HL-60 (cell line): ENCODE measurements at regions not wholly inside any gene's neighbourhood (a gene's known extent, or its start where the extent isn't known, plus 50 kb on each side); places are given as distances from the start of the nearest gene placed in this dataset.

Source experiments
- DNase-seq, 2 experiments: peaks; one replicate each; pipeline ENCODE4 v3.0.0-alpha.2; 2010 to 2020; ENCODE audit warnings: low read depth in 1 of 2, low spot score in 1 of 2
- H3K27ac ChIP-seq: fragments of 250-450 bp; sonication (Bioruptor Pico); replicated peaks from 2 replicates; pipeline ENCODE4 v1.5.1; 2020; ENCODE audit warnings: mild to moderate bottlenecking, moderate library complexity
- H3K27me3 ChIP-seq: fragments of 250-450 bp; sonication (Bioruptor Pico); 2 replicates; pipeline ENCODE4 v1.5.1; 2021; ENCODE audit warnings: mild to moderate bottlenecking, moderate library complexity; ENCODE audit not compliant: insufficient read depth, poor library complexity, severe bottlenecking
- H3K4me3 ChIP-seq: replicated peaks from 2 replicates; pipeline ENCODE4 v1.5.1; 2011; ENCODE audit warnings: mild to moderate bottlenecking, control low read depth, low read length; ENCODE audit not compliant: insufficient read depth
- GABPA ChIP-seq: IDR thresholded peaks from 2 replicates; pipeline ENCODE4 v1.6.1; 2012; ENCODE audit warnings: low read depth
- POLR2AphosphoS5 ChIP-seq: IDR thresholded peaks from 2 replicates; pipeline ENCODE4 v1.6.1; 2012; ENCODE audit warnings: low read depth
- SPI1 ChIP-seq: IDR thresholded peaks from 2 replicates; pipeline ENCODE4 v1.6.1; 2012; ENCODE audit warnings: low read depth, mild to moderate bottlenecking, borderline replicate concordance
- TF ChIP-seq, protein P1 (sequence below): IDR thresholded peaks from one replicate; pipeline ENCODE4 v1.5.1; 2011; ENCODE audit warnings: low read length, control low read depth, inconsistent platforms; ENCODE audit not compliant: insufficient read depth
- TF ChIP-seq, protein P2 (sequence below): IDR thresholded peaks from 2 replicates; pipeline ENCODE4 v1.6.1; 2012; ENCODE audit warnings: low read depth; ENCODE audit not compliant: insufficient replicate concordance

DNA sequence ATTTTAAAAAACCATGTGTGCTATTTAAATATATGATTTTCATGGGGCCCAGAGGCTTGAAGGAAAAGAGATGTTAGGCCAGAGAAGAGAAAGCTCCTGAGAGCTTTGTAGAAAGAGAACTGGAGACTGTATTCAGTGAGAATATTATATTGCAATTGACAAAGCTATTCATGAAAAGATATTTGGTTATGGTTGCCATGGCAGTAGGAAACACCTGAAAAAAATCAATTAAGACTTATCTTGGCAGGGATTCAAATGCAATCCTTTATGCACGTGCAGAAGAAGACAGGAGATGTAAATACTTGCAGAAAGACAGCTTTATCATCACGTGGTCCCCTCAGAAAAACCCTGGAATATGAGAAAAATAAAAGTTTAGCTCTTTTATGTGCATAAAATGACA lies 636.0 kb upstream of the TBL1XR1 start:
- Histone ChIP-seq H3K4me3 (no peak overlapping the region), H3K27ac (no peak overlapping the region), H3K27me3 (no peaks in the 10 kb centered on the region)
- TF ChIP-seq, protein P1, sequence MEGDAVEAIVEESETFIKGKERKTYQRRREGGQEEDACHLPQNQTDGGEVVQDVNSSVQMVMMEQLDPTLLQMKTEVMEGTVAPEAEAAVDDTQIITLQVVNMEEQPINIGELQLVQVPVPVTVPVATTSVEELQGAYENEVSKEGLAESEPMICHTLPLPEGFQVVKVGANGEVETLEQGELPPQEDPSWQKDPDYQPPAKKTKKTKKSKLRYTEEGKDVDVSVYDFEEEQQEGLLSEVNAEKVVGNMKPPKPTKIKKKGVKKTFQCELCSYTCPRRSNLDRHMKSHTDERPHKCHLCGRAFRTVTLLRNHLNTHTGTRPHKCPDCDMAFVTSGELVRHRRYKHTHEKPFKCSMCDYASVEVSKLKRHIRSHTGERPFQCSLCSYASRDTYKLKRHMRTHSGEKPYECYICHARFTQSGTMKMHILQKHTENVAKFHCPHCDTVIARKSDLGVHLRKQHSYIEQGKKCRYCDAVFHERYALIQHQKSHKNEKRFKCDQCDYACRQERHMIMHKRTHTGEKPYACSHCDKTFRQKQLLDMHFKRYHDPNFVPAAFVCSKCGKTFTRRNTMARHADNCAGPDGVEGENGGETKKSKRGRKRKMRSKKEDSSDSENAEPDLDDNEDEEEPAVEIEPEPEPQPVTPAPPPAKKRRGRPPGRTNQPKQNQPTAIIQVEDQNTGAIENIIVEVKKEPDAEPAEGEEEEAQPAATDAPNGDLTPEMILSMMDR: no peak
- no peak for TF ChIP-seq GABPA
- TF ChIP-seq, protein P2, sequence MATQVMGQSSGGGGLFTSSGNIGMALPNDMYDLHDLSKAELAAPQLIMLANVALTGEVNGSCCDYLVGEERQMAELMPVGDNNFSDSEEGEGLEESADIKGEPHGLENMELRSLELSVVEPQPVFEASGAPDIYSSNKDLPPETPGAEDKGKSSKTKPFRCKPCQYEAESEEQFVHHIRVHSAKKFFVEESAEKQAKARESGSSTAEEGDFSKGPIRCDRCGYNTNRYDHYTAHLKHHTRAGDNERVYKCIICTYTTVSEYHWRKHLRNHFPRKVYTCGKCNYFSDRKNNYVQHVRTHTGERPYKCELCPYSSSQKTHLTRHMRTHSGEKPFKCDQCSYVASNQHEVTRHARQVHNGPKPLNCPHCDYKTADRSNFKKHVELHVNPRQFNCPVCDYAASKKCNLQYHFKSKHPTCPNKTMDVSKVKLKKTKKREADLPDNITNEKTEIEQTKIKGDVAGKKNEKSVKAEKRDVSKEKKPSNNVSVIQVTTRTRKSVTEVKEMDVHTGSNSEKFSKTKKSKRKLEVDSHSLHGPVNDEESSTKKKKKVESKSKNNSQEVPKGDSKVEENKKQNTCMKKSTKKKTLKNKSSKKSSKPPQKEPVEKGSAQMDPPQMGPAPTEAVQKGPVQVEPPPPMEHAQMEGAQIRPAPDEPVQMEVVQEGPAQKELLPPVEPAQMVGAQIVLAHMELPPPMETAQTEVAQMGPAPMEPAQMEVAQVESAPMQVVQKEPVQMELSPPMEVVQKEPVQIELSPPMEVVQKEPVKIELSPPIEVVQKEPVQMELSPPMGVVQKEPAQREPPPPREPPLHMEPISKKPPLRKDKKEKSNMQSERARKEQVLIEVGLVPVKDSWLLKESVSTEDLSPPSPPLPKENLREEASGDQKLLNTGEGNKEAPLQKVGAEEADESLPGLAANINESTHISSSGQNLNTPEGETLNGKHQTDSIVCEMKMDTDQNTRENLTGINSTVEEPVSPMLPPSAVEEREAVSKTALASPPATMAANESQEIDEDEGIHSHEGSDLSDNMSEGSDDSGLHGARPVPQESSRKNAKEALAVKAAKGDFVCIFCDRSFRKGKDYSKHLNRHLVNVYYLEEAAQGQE: no peak
- no peak for TF ChIP-seq SPI1
- no peak for TF ChIP-seq POLR2AphosphoS5
- no peak for DNase-seq

DNA sequence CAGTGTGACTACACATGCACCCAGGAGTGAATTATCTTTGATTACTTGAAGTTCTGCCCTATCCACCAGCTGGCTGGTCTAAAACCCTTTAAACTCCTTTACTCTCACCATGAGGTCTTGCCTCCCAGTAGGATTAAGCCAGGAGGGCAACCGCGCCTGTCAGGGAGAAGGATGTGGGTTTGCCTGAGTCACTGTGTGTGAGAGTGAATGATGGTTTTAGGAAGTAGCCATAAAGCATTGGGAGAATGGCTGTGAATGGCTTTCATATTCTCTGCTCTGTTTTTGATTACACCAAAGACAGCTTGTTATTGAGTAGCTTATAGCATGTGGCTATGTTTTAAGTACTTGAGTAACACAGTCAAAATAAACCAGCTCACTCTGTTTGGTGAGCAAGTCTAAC lies 637.7 kb upstream of the TBL1XR1 start:
- no peak overlapping the region for H3K4me3 ChIP-seq
- no peaks in the 10 kb centered on the region for H3K27me3 ChIP-seq
- no peak overlapping the region for H3K27ac ChIP-seq
- TF ChIP-seq, protein P2: no peak
- TF ChIP-seq POLR2AphosphoS5 (no peak), SPI1 (no peak), GABPA (no peak)
- TF ChIP-seq, protein P1: no peak
- peak in 1 of 2 experiments; percentile 12 for DNase-seq

DNA sequence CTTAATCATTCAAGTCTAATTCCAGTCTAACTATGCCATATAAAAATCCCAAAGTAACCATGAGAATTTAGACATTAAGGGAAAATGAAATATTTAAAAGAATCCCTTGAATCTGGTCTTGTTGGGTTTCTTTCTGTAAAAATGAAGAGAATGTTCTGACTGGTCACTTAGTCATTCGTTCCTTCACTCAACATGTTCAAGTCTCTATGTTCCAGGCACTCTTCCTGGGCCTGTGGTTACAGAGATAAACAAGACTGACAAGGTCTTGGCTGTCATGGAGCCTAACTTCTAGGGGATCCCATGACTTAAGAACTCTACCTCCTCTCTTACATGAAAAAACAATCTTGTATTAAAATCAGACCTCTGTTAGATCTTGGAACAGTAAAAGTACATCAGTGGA lies 638.6 kb upstream of the TBL1XR1 start:
- no peak overlapping the region for H3K27ac ChIP-seq
- no peak for TF ChIP-seq POLR2AphosphoS5
- TF ChIP-seq SPI1: no peak
- TF ChIP-seq, protein P2: no peak
- TF ChIP-seq GABPA: no peak
- TF ChIP-seq, protein P1: no peak
- DNase-seq: no peak

More for the DNA sequence above, 638.6 kb upstream of the TBL1XR1 start:
- no peak overlapping the region for H3K4me3 ChIP-seq
- H3K27me3 ChIP-seq: no peaks in the 10 kb centered on the region
